Activated CD8-positive, alpha-beta T cell treated with anti-CD3 and anti-CD28 coated beads for 36 hours (primary cell): ENCODE measurements at regions not wholly inside any gene's neighbourhood (a gene's known extent, or its start where the extent isn't known, plus 50 kb on each side); places are given as distances from the start of the nearest gene placed in this dataset.
"Not testable (repeated sequence)": the region's sequence is repeated elsewhere in the genome, so short reads cannot be mapped to it uniquely, and the experiment has no call there.

Experiments used
- ATAC-seq: fragments of 200-7000 bp; cut with Tn5 transposase; one replicate; pipeline ENCODE4 v1.10.0; 2021; ENCODE audit warnings: mild to moderate bottlenecking, moderate library complexity
- CTCF ChIA-PET: fragments of 350-600 bp; sonication (Branson Sonifier 250); formaldehyde crosslinking; loops from one replicate; lab custom pipeline; 2021; ENCODE audit warnings: antibody characterized with exemption; lab: Charles Lee
- POLR2A ChIA-PET: fragments of 350-600 bp; sonication (Branson Sonifier 250); formaldehyde crosslinking; loops from one replicate; lab custom pipeline; 2021; ENCODE audit warnings: antibody characterized with exemption; lab: Charles Lee
- DNase-seq: peaks from one replicate; pipeline ENCODE4 v3.0.0-alpha.2; 2020
- H3K27ac Mint-ChIP-seq: one replicate; pipeline ENCODE4 v1.8.0; 2021; ENCODE audit warnings: mild to moderate bottlenecking, mixed read lengths
- H3K27me3 Mint-ChIP-seq: one replicate; pipeline ENCODE4 v1.8.0; 2021; ENCODE audit warnings: mixed read lengths
- H3K36me3 Mint-ChIP-seq: one replicate; pipeline ENCODE4 v1.8.0; 2021; ENCODE audit warnings: low read depth, mixed read lengths
- H3K4me1 Mint-ChIP-seq: one replicate; pipeline ENCODE4 v1.8.0; 2021; ENCODE audit warnings: low read depth, mixed read lengths
- H3K4me3 Mint-ChIP-seq: one replicate; pipeline ENCODE4 v1.8.0; 2021; ENCODE audit warnings: mild to moderate bottlenecking, moderate library complexity, mixed read lengths
- H3K9me3 Mint-ChIP-seq: one replicate; pipeline ENCODE4 v1.8.0; 2021; ENCODE audit warnings: mixed read lengths
- CTCF ChIP-seq: fragments of 200-600 bp; IDR thresholded peaks from one replicate; pipeline ENCODE4 v1.8.0; 2022; ENCODE audit warnings: antibody characterized with exemption, mild to moderate bottlenecking
- intact Hi-C: fragments of 100-400 bp; cut with micrococcal nuclease; formaldehyde crosslinking; loops from one replicate; pipeline ENCODE4 v1.10.0; 2022

GRCh38 chr10:128187788-128188185 lies 61.6 kb upstream of the MKI67 start:
- Mint-ChIP-seq H3K27ac (peak overlapping the region; percentile 85), H3K9me3 (peaks cover 3% of the 10 kb centered on the region), H3K36me3 (peaks cover 3% of the 10 kb centered on the region), H3K4me3 (peak overlapping the region; percentile 72), H3K27me3 (no peaks in the 10 kb centered on the region), H3K4me1 (peaks cover 23% of the 10 kb centered on the region)
- ChIA-PET POLR2A (interaction anchor here (1.1 to 2.0 kb wide), 5 partner anchors 9 to 62 kb away, joined by 3 to 5 read pairs (median 3); no protein-coding TSS in a partner anchor), CTCF (interaction anchor here (0.9 to 4.3 kb wide), 7 partner anchors 10 to 153 kb away, joined by 3 to 46 read pairs (median 4); no protein-coding TSS in a partner anchor)
- peak; percentile 49 for ATAC-seq
- DNase-seq: no peak
- intact Hi-C loops: no loop called here
- no peak for TF ChIP-seq CTCF

- Mint-ChIP-seq H3K4me3 (no peak overlapping the region), H3K27ac (no peak overlapping the region), H3K9me3 (no peaks in the 10 kb centered on the region), H3K27me3 (no peaks in the 10 kb centered on the region), H3K4me1 (peaks cover 23% of the 10 kb centered on the region), H3K36me3 (no peaks in the 10 kb centered on the region)
- TF ChIP-seq CTCF: no peak
- ChIA-PET POLR2A (no interaction called here), CTCF (interaction anchor here (3.1 to 4.3 kb wide), 3 partner anchors 11 to 23 kb away, joined by 19 to 46 read pairs (median 38); no protein-coding TSS in a partner anchor)
- ATAC-seq (no peak), DNase-seq (no peak)
- intact Hi-C loops: no loop called here
These were observed 63.0 kb upstream of the MKI67 start for GRCh38 chr10:128189176-128189575.

GRCh38 chr10:128191847-128192246 lies 65.6 kb upstream of the MKI67 start:
- no peak for DNase-seq
- H3K27me3 Mint-ChIP-seq: no peaks in the 10 kb centered on the region
- intact Hi-C loops: no loop called here
- CTCF ChIA-PET: interaction anchor here (0.8 to 3.6 kb wide), 4 partner anchors 10 to 20 kb away, joined by 6 to 21 read pairs (median 9); no protein-coding TSS in a partner anchor
- peaks cover 20% of the 10 kb centered on the region for H3K4me1 Mint-ChIP-seq
- no peak overlapping the region for H3K4me3 Mint-ChIP-seq
- POLR2A ChIA-PET: interaction anchor here (0.5 to 1.4 kb wide), 2 partner anchors 13 to 59 kb away, joined by 3 read pairs; no protein-coding TSS in a partner anchor
- no peak overlapping the region for H3K27ac Mint-ChIP-seq
- H3K36me3 Mint-ChIP-seq: no peaks in the 10 kb centered on the region
- peak; percentile 20 for ATAC-seq
- no peaks in the 10 kb centered on the region for H3K9me3 Mint-ChIP-seq
- TF ChIP-seq CTCF: no peak

GRCh38 chr10:128201826-128202225 lies 75.6 kb upstream of the MKI67 start:
- H3K4me1 Mint-ChIP-seq, H3K27me3 Mint-ChIP-seq, CTCF ChIA-PET, DNase-seq, ATAC-seq, POLR2A ChIA-PET, intact Hi-C loops, H3K27ac Mint-ChIP-seq, H3K4me3 Mint-ChIP-seq: not testable (repeated sequence)
- Mint-ChIP-seq H3K36me3 (peaks cover 12% of the 10 kb centered on the region), H3K9me3 (peaks cover 23% of the 10 kb centered on the region)

- DNase-seq (no peak), ATAC-seq (no peak)
- CTCF ChIA-PET: no interaction called here
- H3K36me3 Mint-ChIP-seq: peaks cover 12% of the 10 kb centered on the region
- H3K27me3 Mint-ChIP-seq: peaks cover 2% of the 10 kb centered on the region
- TF ChIP-seq CTCF: no peak
- H3K4me3 Mint-ChIP-seq: no peak overlapping the region
- H3K9me3 Mint-ChIP-seq: peaks cover 23% of the 10 kb centered on the region
- no peaks in the 10 kb centered on the region for H3K4me1 Mint-ChIP-seq
- intact Hi-C loops: no loop called here
- POLR2A ChIA-PET: no interaction called here
- no peak overlapping the region for H3K27ac Mint-ChIP-seq
These were observed 76.8 kb upstream of the MKI67 start for GRCh38 chr10:128203028-128203427.

- peaks cover 10% of the 10 kb centered on the region for H3K36me3 Mint-ChIP-seq
- intact Hi-C loops, H3K27ac Mint-ChIP-seq, DNase-seq, ATAC-seq, H3K4me1 Mint-ChIP-seq, H3K27me3 Mint-ChIP-seq, POLR2A ChIA-PET, H3K4me3 Mint-ChIP-seq: not testable (repeated sequence)
- peaks cover 21% of the 10 kb centered on the region for H3K9me3 Mint-ChIP-seq
- CTCF ChIA-PET: interaction anchor here (1.1 to 1.4 kb wide), 2 partner anchors 18 to 27 kb away, joined by 3 to 6 read pairs; no protein-coding TSS in a partner anchor
These were observed 79.4 kb upstream of the MKI67 start for GRCh38 chr10:128205591-128205990.
